H1 (cell line): ENCODE measurements at regions not wholly inside any gene's neighbourhood (a gene's known extent, or its start where the extent isn't known, plus 50 kb on each side); places are given as distances from the start of the nearest gene placed in this dataset.

Source experiments
- CTCF ChIA-PET: fragments of 300-600 bp; sonication (Branson Sonifier 250); formaldehyde crosslinking; loops from one replicate; lab custom pipeline; 2021; ENCODE audit not compliant: partially characterized antibody; lab: Charles Lee
- POLR2A ChIA-PET: fragments of 300-600 bp; sonication (Branson Sonifier 250); formaldehyde crosslinking; loops from one replicate; lab custom pipeline; 2021; ENCODE audit warnings: inconsistent platforms; ENCODE audit not compliant: partially characterized antibody; lab: Charles Lee
- DNase-seq, 2 experiments: peaks; one replicate each; pipeline versions ENCODE4 v3.0.0 to v3.0.0-alpha.2; 2010 to 2022; ENCODE audit warnings: low spot score in 2 of 2, low read depth in 1 of 2, mixed read lengths in 1 of 2
- FAIRE-seq: peaks from 2 replicates; lab custom pipeline; 2011; peaks lifted over from hg19 to GRCh38; lab: Jason Lieb, UNC
- H2AFZ ChIP-seq: 2 replicates; pipeline ENCODE4 v1.8.1; 2012; ENCODE audit warnings: low read length, inconsistent platforms
- H2AK5ac ChIP-seq: 2 replicates; pipeline ENCODE4 v1.6.1; 2013; ENCODE audit warnings: low read depth, low read length
- H2BK120ac ChIP-seq: replicated peaks from 2 replicates; pipeline ENCODE3; 2013; ENCODE audit warnings: low read depth, low read length, inconsistent platforms
- H2BK12ac ChIP-seq: 2 replicates; pipeline ENCODE4 v1.6.1; 2013; ENCODE audit warnings: low read depth, low read length
- H2BK15ac ChIP-seq: 2 replicates; pipeline ENCODE4 v1.6.1; 2013; ENCODE audit warnings: low read length
- H2BK20ac ChIP-seq: 2 replicates; pipeline ENCODE4 v1.6.1; 2013; ENCODE audit warnings: low read length
- H2BK5ac ChIP-seq: 2 replicates; pipeline ENCODE4 v1.6.1; 2013; ENCODE audit warnings: low read depth, low read length
- H3K14ac ChIP-seq: 2 replicates; pipeline ENCODE4 v1.6.1; 2013; ENCODE audit warnings: inconsistent platforms; ENCODE audit not compliant: insufficient read length
- H3K18ac ChIP-seq: 2 replicates; pipeline ENCODE4 v1.6.1; 2013; ENCODE audit warnings: low read length; ENCODE audit errors: extremely low read depth
- H3K23ac ChIP-seq: 2 replicates; pipeline ENCODE4 v1.6.1; 2013; ENCODE audit warnings: inconsistent platforms; ENCODE audit not compliant: insufficient read length
- H3K23me2 ChIP-seq: 2 replicates; pipeline ENCODE4 v1.6.1; 2013; ENCODE audit warnings: low read depth, low read length
- H3K27ac ChIP-seq: 2 replicates; pipeline ENCODE4 v1.6.1; 2011; ENCODE audit warnings: low read depth, low read length, inconsistent platforms
- H3K27me3 ChIP-seq, 4 experiments: replicated peaks in 1 of 4; 1 replicate in 1 of 4; 2 replicates in 3 of 4; pipeline versions ENCODE4 v1.6.1 to v1.8.1; 2011 to 2013; ENCODE audit warnings: low read length in 3 of 4, mild to moderate bottlenecking in 3 of 4, inconsistent platforms in 2 of 4, mixed read lengths in 2 of 4, moderate library complexity in 1 of 4; ENCODE audit not compliant: control insufficient read depth in 3 of 4, insufficient read depth in 3 of 4; ENCODE audit errors: extremely low read depth in 1 of 4
- H3K36me3 ChIP-seq, 4 experiments: 2 replicates each; pipeline versions ENCODE4 v1.6.1 to v1.8.1; 2011 to 2013; ENCODE audit warnings: mild to moderate bottlenecking in 4 of 4, low read length in 3 of 4, moderate library complexity in 2 of 4, control low read depth in 1 of 4, inconsistent platforms in 1 of 4; ENCODE audit not compliant: insufficient read depth in 4 of 4, control insufficient read depth in 2 of 4
- H3K4ac ChIP-seq: replicated peaks from 2 replicates; pipeline ENCODE3; 2013; ENCODE audit warnings: low read length, low read depth, mixed read lengths, inconsistent platforms; ENCODE audit not compliant: insufficient read length
- H3K4me1 ChIP-seq, 4 experiments: replicated peaks in 1 of 4; 1 replicate in 1 of 4; 2 replicates in 3 of 4; pipeline versions ENCODE4 v1.6.1 to v1.8.1; 2011 to 2013; ENCODE audit warnings: low read length in 3 of 4, inconsistent platforms in 2 of 4, mixed read lengths in 1 of 4; ENCODE audit not compliant: insufficient read depth in 4 of 4, control insufficient read depth in 3 of 4
- H3K4me2 ChIP-seq, 2 experiments: 2 replicates each; pipeline versions ENCODE4 v1.6.1 to v1.8.1; 2011 to 2013; ENCODE audit warnings: low read depth in 2 of 2, low read length in 2 of 2, control low read depth in 1 of 2, inconsistent platforms in 1 of 2, mild to moderate bottlenecking in 1 of 2; ENCODE audit not compliant: insufficient read depth in 1 of 2
- H3K4me3 ChIP-seq, 4 experiments: fragments of 200-600, 300-600 bp in 1 of 4; sonication (generic), shearing (Covaris generic), sonication (Bioruptor Twin) in 1 of 4; 2 replicates each; pipeline versions ENCODE4 v1.5.1 to v1.8.1; 2011 to 2016; ENCODE audit warnings: low read length in 4 of 4, low read depth in 3 of 4, control low read depth in 2 of 4, inconsistent platforms in 2 of 4, mild to moderate bottlenecking in 2 of 4, mixed read lengths in 1 of 4, moderate library complexity in 1 of 4; ENCODE audit not compliant: insufficient read depth in 2 of 4; ENCODE audit errors: extremely low read depth in 1 of 4
- H3K56ac ChIP-seq: replicated peaks from 2 replicates; pipeline ENCODE3; 2013; ENCODE audit warnings: low read depth, mild to moderate bottlenecking, mixed read lengths, low read length, inconsistent platforms; ENCODE audit not compliant: insufficient read length
- H3K79me1 ChIP-seq: 2 replicates; pipeline ENCODE4 v1.6.1; 2013; ENCODE audit warnings: low read depth, low read length, control low read depth
- H3K79me2 ChIP-seq, 2 experiments: 2 replicates each; pipeline versions ENCODE4 v1.6.1 to v1.8.1; 2012 to 2013; ENCODE audit warnings: low read length in 2 of 2, mild to moderate bottlenecking in 2 of 2, inconsistent platforms in 1 of 2; ENCODE audit not compliant: insufficient read depth in 2 of 2, control insufficient read depth in 1 of 2
- H3K9ac ChIP-seq, 4 experiments: replicated peaks in 1 of 4; 1 replicate in 1 of 4; 2 replicates in 3 of 4; pipeline versions ENCODE4 v1.6.1 to v1.8.1; 2011 to 2013; ENCODE audit warnings: low read depth in 3 of 4, low read length in 3 of 4, control low read depth in 2 of 4, mild to moderate bottlenecking in 2 of 4, moderate library complexity in 2 of 4, inconsistent platforms in 1 of 4; ENCODE audit errors: extremely low read depth in 1 of 4
- H3K9me3 ChIP-seq, 2 experiments: 2 replicates each; pipeline versions ENCODE4 v1.6.1 to v1.8.1; 2012 to 2013; ENCODE audit warnings: mild to moderate bottlenecking in 2 of 2, moderate library complexity in 2 of 2, control low read depth in 1 of 2, inconsistent platforms in 1 of 2, low read depth in 1 of 2, low read length in 1 of 2, mixed read lengths in 1 of 2; ENCODE audit not compliant: insufficient read depth in 2 of 2
- H4K20me1 ChIP-seq, 2 experiments: replicated peaks in 1 of 2; 2 replicates each; pipeline versions ENCODE3 to v1.8.1; 2011 to 2013; ENCODE audit warnings: inconsistent platforms in 2 of 2, low read length in 2 of 2, mild to moderate bottlenecking in 1 of 2; ENCODE audit not compliant: insufficient read depth in 2 of 2, control insufficient read depth in 1 of 2
- H4K5ac ChIP-seq: 2 replicates; pipeline ENCODE4 v1.6.1; 2013; ENCODE audit warnings: low read length, low read depth, mixed read lengths, inconsistent platforms; ENCODE audit not compliant: insufficient read length
- H4K8ac ChIP-seq: 2 replicates; pipeline ENCODE4 v1.8.0; 2013; ENCODE audit warnings: mild to moderate bottlenecking, moderate library complexity, low read length, inconsistent platforms; ENCODE audit not compliant: insufficient read depth; ENCODE audit errors: extremely low read depth
- H4K91ac ChIP-seq: replicated peaks from 2 replicates; pipeline ENCODE3; 2013; ENCODE audit warnings: low read length, mixed read lengths, inconsistent platforms; ENCODE audit not compliant: insufficient read length
- BRCA1 ChIP-seq: IDR thresholded peaks from 2 replicates; pipeline ENCODE4 v1.6.1; 2012; ENCODE audit warnings: low read depth, low read length, improper control_type of control experiment
- CHD2 ChIP-seq: IDR thresholded peaks from 2 replicates; pipeline ENCODE4 v1.6.1; 2012; ENCODE audit warnings: low read length, improper control_type of control experiment
- JUND ChIP-seq: IDR thresholded peaks from 2 replicates; pipeline ENCODE4 v1.6.1; 2011; ENCODE audit warnings: mild to moderate bottlenecking, improper control_type of control experiment, low read length
- NRF1 ChIP-seq: IDR thresholded peaks from 2 replicates; pipeline ENCODE4 v1.6.1; 2011; ENCODE audit warnings: mild to moderate bottlenecking, low read depth, low read length, improper control_type of control experiment
- POU5F1 ChIP-seq: IDR thresholded peaks from 2 replicates; pipeline ENCODE4 v1.6.1; 2011; ENCODE audit warnings: low read depth, mild to moderate bottlenecking, low read length, moderate library complexity
- RNF2 ChIP-seq: fragments of 200-900, 300-1000 bp; sonication (generic); IDR thresholded peaks from 2 replicates; pipeline ENCODE4 v1.7.1; 2016; ENCODE audit warnings: borderline replicate concordance, low read depth, mild to moderate bottlenecking, antibody characterized with exemption, low read length; ENCODE audit not compliant: poor library complexity, severe bottlenecking; ENCODE audit errors: missing control alignments
- ZNF274 ChIP-seq: IDR thresholded peaks from 2 replicates; pipeline ENCODE4 v1.7.0; 2012; ENCODE audit warnings: low read length, borderline replicate concordance; ENCODE audit errors: extremely low read depth
- WGBS, 2 experiments: shearing (Covaris generic) in 1 of 2; methylation state at CpG; one replicate each; pipeline versions ENCODE4 v1.1.6 to v1.1.7; 2013 to 2015; ENCODE audit warnings: low lambda C conversion rate in 2 of 2, mixed read lengths in 2 of 2, inconsistent platforms in 1 of 2, low coverage in 1 of 2, missing lambda C conversion rate in 1 of 2; ENCODE audit not compliant: insufficient replicate concordance in 2 of 2, insufficient coverage in 1 of 2, insufficient read length in 1 of 2; ENCODE audit errors: extremely low coverage in 1 of 2, missing lambda C conversion rate in 1 of 2; 5-methylcytosine and 5-hydroxymethylcytosine counted together
- TF ChIP-seq, protein P1 (sequence below): IDR thresholded peaks from 2 replicates; pipeline ENCODE4 v1.6.1; 2012; ENCODE audit warnings: low read length, inconsistent platforms

DNA sequence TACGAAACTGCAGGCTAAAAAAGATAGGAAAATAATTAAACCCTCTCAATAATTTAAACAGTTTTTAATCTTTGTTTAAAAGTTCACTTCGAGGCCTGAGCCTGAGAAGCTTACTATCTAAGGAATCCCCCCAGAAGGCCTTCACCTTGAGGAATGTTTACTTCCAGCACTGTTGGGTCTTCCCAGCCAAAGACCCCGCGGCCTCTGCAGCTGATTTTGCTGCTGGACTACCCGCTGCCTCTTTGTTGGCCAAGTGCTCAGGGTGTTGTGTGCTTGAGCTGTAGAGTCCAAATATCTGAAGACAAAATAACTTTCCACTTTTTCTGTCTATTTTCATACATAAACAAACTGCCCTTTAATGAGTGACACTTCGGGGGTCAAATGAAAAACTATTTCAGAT is 292.7 kb downstream of the GLRX3 start:
- Histone ChIP-seq H2BK5ac (no peak overlapping the region), H3K23me2 (no peaks in the 10 kb centered on the region), H2AFZ (no peak overlapping the region), H3K4me3 (no peak overlapping the region), H3K56ac (no peak overlapping the region), H2BK120ac (no peak overlapping the region), H3K27ac (no peak overlapping the region), H2BK20ac (no peak overlapping the region), H3K79me2 (no peaks in the 10 kb centered on the region), H3K4me2 (no peak overlapping the region), H4K91ac (no peak overlapping the region), H4K20me1 (no peaks in the 10 kb centered on the region), H3K9me3 (peaks cover 0 to 3% of the 10 kb centered on the region in 2 experiments; a peak in 2 of 4 replicates), H2BK15ac (no peak overlapping the region), H3K4me1 (no peaks in the 10 kb centered on the region), H4K8ac (no peak overlapping the region), H3K27me3 (no peaks in the 10 kb centered on the region; a peak in 1 of 7 replicates), H2BK12ac (no peak overlapping the region), H3K9ac (no peak overlapping the region), H3K79me1 (no peaks in the 10 kb centered on the region), H3K36me3 (no peaks in the 10 kb centered on the region), H3K23ac (no peak overlapping the region), H3K14ac (no peak overlapping the region), H4K5ac (no peak overlapping the region), H2AK5ac (no peak overlapping the region), H3K18ac (no peak overlapping the region), H3K4ac (no peak overlapping the region)
- CTCF ChIA-PET: interaction anchor here (0.6 to 1.7 kb wide), 3 partner anchors 13 to 182 kb away, joined by 3 to 6 read pairs (median 3); no protein-coding TSS in a partner anchor
- POLR2A ChIA-PET: no interaction called here
- TF ChIP-seq ZNF274: no peak
- TF ChIP-seq BRCA1: no peak
- no peak for TF ChIP-seq CHD2
- TF ChIP-seq, protein P1, sequence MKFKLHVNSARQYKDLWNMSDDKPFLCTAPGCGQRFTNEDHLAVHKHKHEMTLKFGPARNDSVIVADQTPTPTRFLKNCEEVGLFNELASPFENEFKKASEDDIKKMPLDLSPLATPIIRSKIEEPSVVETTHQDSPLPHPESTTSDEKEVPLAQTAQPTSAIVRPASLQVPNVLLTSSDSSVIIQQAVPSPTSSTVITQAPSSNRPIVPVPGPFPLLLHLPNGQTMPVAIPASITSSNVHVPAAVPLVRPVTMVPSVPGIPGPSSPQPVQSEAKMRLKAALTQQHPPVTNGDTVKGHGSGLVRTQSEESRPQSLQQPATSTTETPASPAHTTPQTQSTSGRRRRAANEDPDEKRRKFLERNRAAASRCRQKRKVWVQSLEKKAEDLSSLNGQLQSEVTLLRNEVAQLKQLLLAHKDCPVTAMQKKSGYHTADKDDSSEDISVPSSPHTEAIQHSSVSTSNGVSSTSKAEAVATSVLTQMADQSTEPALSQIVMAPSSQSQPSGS: no peak
- no peak for TF ChIP-seq POU5F1
- TF ChIP-seq NRF1: no peak
- no peak for TF ChIP-seq RNF2
- no peak for TF ChIP-seq JUND
- FAIRE-seq (no peak), DNase-seq (no peak)
- WGBS, 2 experiments: 88% methylated on average over 6 of the region's 6 CpGs; no CpG with 5 or more reads in 1 of the 2 experiments
